ENCODE measurements at regions not wholly inside any gene's neighbourhood (a gene's known extent, or its start where the extent isn't known, plus 50 kb on each side); places are given as distances from the start of the nearest gene placed in this dataset.

- no peak for TF ChIP-seq RAD21 (IDR thresholded peaks at IDR 0.05; ENCODE audit: low read depth)
- TF ChIP-seq ZNF274 (IDR thresholded peaks at IDR 0.05; ENCODE audit: low read depth, low read length) = no peak
- no peak for TF ChIP-seq POLR2AphosphoS5 (IDR thresholded peaks at IDR 0.05; ENCODE audit: low read depth, low read length)
- TF ChIP-seq, protein P1, sequence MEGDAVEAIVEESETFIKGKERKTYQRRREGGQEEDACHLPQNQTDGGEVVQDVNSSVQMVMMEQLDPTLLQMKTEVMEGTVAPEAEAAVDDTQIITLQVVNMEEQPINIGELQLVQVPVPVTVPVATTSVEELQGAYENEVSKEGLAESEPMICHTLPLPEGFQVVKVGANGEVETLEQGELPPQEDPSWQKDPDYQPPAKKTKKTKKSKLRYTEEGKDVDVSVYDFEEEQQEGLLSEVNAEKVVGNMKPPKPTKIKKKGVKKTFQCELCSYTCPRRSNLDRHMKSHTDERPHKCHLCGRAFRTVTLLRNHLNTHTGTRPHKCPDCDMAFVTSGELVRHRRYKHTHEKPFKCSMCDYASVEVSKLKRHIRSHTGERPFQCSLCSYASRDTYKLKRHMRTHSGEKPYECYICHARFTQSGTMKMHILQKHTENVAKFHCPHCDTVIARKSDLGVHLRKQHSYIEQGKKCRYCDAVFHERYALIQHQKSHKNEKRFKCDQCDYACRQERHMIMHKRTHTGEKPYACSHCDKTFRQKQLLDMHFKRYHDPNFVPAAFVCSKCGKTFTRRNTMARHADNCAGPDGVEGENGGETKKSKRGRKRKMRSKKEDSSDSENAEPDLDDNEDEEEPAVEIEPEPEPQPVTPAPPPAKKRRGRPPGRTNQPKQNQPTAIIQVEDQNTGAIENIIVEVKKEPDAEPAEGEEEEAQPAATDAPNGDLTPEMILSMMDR (IDR thresholded peaks at IDR 0.05 in 2 of 3, conservative IDR thresholded peaks at IDR 0.05 in 1 of 3; ENCODE audit: borderline replicate concordance in 1 of 3, insufficient read depth in 1 of 3, low read depth in 2 of 3, low read length in 2 of 3) = no peak
- TF ChIP-seq POLR2A (IDR thresholded peaks at IDR 0.05; ENCODE audit: borderline replicate concordance, extremely low read depth, insufficient read depth, insufficient read length) = no peak
- TF ChIP-seq MAX (IDR thresholded peaks at IDR 0.05) = no peak
- no peak for TF ChIP-seq EZH2 (IDR thresholded peaks at IDR 0.05)
- no peak for TF ChIP-seq SIN3A (IDR thresholded peaks at IDR 0.05; ENCODE audit: low read depth)
- no peak for TF ChIP-seq TCF7L2 (IDR thresholded peaks at IDR 0.05; ENCODE audit: borderline replicate concordance, extremely low read depth, insufficient read depth, insufficient read length)
- no peak for TF ChIP-seq YY1 (IDR thresholded peaks at IDR 0.05; ENCODE audit: extremely low read depth, insufficient replicate concordance, low read depth, low read length)
- TF ChIP-seq REST (IDR thresholded peaks at IDR 0.05; ENCODE audit: low read depth) = no peak
These were observed 378.6 kb upstream of the SLC14A2 start for GRCh38 chr18:45236676-45237075.
